ENCODE measurements at regions not wholly inside any gene's neighbourhood (a gene's known extent, or its start where the extent isn't known, plus 50 kb on each side); places are given as distances from the start of the nearest gene placed in this dataset.

- ChIA-PET CTCF (interaction anchor here (0.9 to 1.0 kb wide), 2 partner anchors 9 to 70 kb away, joined by 3 to 4 read pairs; no protein-coding TSS in a partner anchor), POLR2A (no interaction called here)
- no peak for TF ChIP-seq CTCF (IDR thresholded peaks at IDR 0.05; ENCODE audit: control extremely low read depth, extremely low read depth, low read depth, missing control alignments)
- DNase-seq (ENCODE audit: extremely low spot score) = no peak
These were observed 74.0 kb upstream of the SLC6A6 start for GRCh38 chr3:14328422-14328821.

GRCh38 chr3:14329116-14329830 is 73.1 kb upstream of the SLC6A6 start:
- no peak for DNase-seq (ENCODE audit: extremely low spot score)
- TF ChIP-seq CTCF (IDR thresholded peaks at IDR 0.05; ENCODE audit: control extremely low read depth, extremely low read depth, low read depth, missing control alignments) = no peak
- ChIA-PET CTCF (interaction anchor here (0.9 to 2.0 kb wide), 3 partner anchors 8 to 126 kb away, joined by 4 to 5 read pairs (median 4); no protein-coding TSS in a partner anchor), POLR2A (interaction anchor here (0.6 kb wide), 1 partner anchor 33 kb away, joined by 3 read pairs; no protein-coding TSS in a partner anchor)

GRCh38 chr3:14329842-14330241 is 72.6 kb upstream of the SLC6A6 start:
- no peak for TF ChIP-seq CTCF (IDR thresholded peaks at IDR 0.05; ENCODE audit: control extremely low read depth, extremely low read depth, low read depth, missing control alignments)
- ChIA-PET CTCF (interaction anchor here (0.9 to 2.0 kb wide), 2 partner anchors 41 to 126 kb away, joined by 4 to 5 read pairs; no protein-coding TSS in a partner anchor), POLR2A (no interaction called here)
- DNase-seq (ENCODE audit: extremely low spot score) = no peak

- POLR2A ChIA-PET = no interaction called here
- CTCF ChIA-PET = interaction anchor here (2.0 kb wide), 1 partner anchor 40 kb away, joined by 5 read pairs; no protein-coding TSS in a partner anchor
These were observed 71.9 kb upstream of the SLC6A6 start for GRCh38 chr3:14330508-14330907.

GRCh38 chr3:14331251-14331650 is 71.2 kb upstream of the SLC6A6 start:
- ChIA-PET POLR2A (no interaction called here), CTCF (no interaction called here)
- no peak for TF ChIP-seq CTCF (IDR thresholded peaks at IDR 0.05; ENCODE audit: control extremely low read depth, extremely low read depth, low read depth, missing control alignments)
- no peak for DNase-seq (ENCODE audit: extremely low spot score)

More at GRCh38 chr3:14330508-14330907, 71.9 kb upstream of the SLC6A6 start:
- no peak for DNase-seq (ENCODE audit: extremely low spot score)
- no peak for TF ChIP-seq CTCF (IDR thresholded peaks at IDR 0.05; ENCODE audit: control extremely low read depth, extremely low read depth, low read depth, missing control alignments)

GRCh38 chr3:14332392-14332791 is 70.0 kb upstream of the SLC6A6 start:
- no peak for TF ChIP-seq CTCF (IDR thresholded peaks at IDR 0.05; ENCODE audit: control extremely low read depth, extremely low read depth, low read depth, missing control alignments)
- CTCF ChIA-PET = no interaction called here
- no peak for DNase-seq (ENCODE audit: extremely low spot score)
- POLR2A ChIA-PET = no interaction called here
